Vagina (tissue), 2 donors: ENCODE measurements at regions not wholly inside any gene's neighbourhood (a gene's known extent, or its start where the extent isn't known, plus 50 kb on each side); places are given as distances from the start of the nearest gene placed in this dataset.
A peak's percentile ranks its signal among the peaks of the same experiment; 100 is the strongest.
"Not testable (repeated sequence)": the region's sequence is repeated elsewhere in the genome, so short reads cannot be mapped to it uniquely, and the experiment has no call there.

Source experiments
- DNase-seq, 2 donors: peaks; one replicate each; pipeline ENCODE4 v3.0.0-alpha.2; 2017; ENCODE audit errors: extremely low spot score in 2 of 2
- H3K27ac ChIP-seq: fragments of 200-600 bp; sonication (generic); one replicate; pipeline ENCODE4 v1.5.1; 2019
- H3K27me3 ChIP-seq: fragments of 200-600 bp; sonication (generic); one replicate; pipeline ENCODE4 v1.5.1; 2019
- H3K36me3 ChIP-seq, 2 donors: fragments of 200-600 bp; sonication (generic); one replicate each; pipeline ENCODE4 v1.5.1; 2017 to 2019
- H3K4me1 ChIP-seq: fragments of 200-600 bp; sonication (generic); one replicate; pipeline ENCODE4 v1.5.1; 2019
- H3K4me3 ChIP-seq, 2 donors: fragments of 200-600 bp; sonication (generic); 1 replicate in 1 of 2; 2 replicates in 1 of 2; pipeline ENCODE4 v1.5.1; 2016 to 2019
- H3K9me3 ChIP-seq: fragments of 200-600 bp; sonication (generic); one replicate; pipeline ENCODE4 v1.5.1; 2019
- POLR2A ChIP-seq, 2 donors: fragments of 450-650 bp; IDR thresholded peaks; one replicate each; pipeline ENCODE4 v1.6.1; 2017; ENCODE audit warnings: antibody characterized with exemption in 2 of 2, mild to moderate bottlenecking in 2 of 2, moderate library complexity in 2 of 2
- POLR2AphosphoS5 ChIP-seq, 2 donors: sonication (generic); formaldehyde crosslinking; IDR thresholded peaks; one replicate each; pipeline ENCODE4 v1.9.0; 2017; ENCODE audit warnings: antibody characterized with exemption in 2 of 2, mild to moderate bottlenecking in 2 of 2, low read depth in 1 of 2; ENCODE audit not compliant: insufficient read depth in 1 of 2
- intact Hi-C: fragments of 100-400 bp; cut with DNase I; formaldehyde crosslinking; loops from one replicate; pipeline ENCODE4 v1.15.1; 2023
- TF ChIP-seq, protein P1 (sequence below), 3 experiments: fragments of 450-650 bp in 2 of 3; fragments of 200-600 bp in 1 of 3; sonication (generic) in 1 of 3; IDR thresholded peaks; one replicate each; pipeline ENCODE4 v1.5.1; 2017 to 2019; ENCODE audit warnings: antibody characterized with exemption in 3 of 3, mild to moderate bottlenecking in 2 of 3, moderate library complexity in 2 of 3

DNA sequence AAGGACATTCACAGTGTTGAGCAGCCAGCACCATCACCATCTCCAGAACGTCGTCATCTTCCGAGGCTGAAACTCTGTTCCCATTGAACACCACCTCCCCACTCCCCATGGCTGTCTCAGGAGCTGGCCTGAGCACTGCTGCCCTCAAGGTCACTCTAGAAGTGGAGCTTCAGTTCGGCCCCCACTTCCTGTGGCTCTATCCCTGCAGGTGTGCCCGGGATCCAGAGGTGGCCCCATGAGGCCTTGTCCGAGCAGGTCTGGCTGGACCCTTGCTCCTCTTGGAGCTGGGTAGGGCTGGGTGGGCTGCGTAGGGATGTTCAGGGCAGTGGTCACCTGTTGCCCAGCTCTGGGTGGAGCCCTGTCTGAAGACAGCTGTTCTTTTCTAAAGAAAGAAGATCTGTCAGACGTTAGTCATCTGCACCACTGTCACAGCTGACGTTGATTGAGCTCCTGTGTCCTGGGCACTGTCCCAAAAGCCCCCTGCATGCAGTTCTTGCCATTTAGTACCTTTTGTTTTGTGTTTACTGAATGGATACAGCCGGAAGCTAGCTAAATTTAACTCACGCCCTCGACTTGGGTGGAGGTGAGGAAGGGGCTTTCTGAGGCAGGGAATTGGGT lies 75.5 kb upstream of the CLDN5 start:
- Histone ChIP-seq H3K9me3 (no peaks in the 10 kb centered on the region), H3K4me3 (no peak overlapping the region), H3K36me3 (no peaks in the 10 kb centered on the region), H3K27ac (no peak overlapping the region), H3K27me3 (no peaks in the 10 kb centered on the region), H3K4me1 (peaks cover 8% of the 10 kb centered on the region)
- no peak for DNase-seq
- TF ChIP-seq POLR2A (IDR thresholded peaks at IDR 0.05): no peak
- TF ChIP-seq POLR2AphosphoS5 (IDR thresholded peaks at IDR 0.05; ENCODE audit: insufficient read depth in 1 of 2, low read depth in 1 of 2): no peak
- TF ChIP-seq, protein P1, sequence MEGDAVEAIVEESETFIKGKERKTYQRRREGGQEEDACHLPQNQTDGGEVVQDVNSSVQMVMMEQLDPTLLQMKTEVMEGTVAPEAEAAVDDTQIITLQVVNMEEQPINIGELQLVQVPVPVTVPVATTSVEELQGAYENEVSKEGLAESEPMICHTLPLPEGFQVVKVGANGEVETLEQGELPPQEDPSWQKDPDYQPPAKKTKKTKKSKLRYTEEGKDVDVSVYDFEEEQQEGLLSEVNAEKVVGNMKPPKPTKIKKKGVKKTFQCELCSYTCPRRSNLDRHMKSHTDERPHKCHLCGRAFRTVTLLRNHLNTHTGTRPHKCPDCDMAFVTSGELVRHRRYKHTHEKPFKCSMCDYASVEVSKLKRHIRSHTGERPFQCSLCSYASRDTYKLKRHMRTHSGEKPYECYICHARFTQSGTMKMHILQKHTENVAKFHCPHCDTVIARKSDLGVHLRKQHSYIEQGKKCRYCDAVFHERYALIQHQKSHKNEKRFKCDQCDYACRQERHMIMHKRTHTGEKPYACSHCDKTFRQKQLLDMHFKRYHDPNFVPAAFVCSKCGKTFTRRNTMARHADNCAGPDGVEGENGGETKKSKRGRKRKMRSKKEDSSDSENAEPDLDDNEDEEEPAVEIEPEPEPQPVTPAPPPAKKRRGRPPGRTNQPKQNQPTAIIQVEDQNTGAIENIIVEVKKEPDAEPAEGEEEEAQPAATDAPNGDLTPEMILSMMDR (IDR thresholded peaks at IDR 0.05): no peak
- intact Hi-C loops: loop anchor here (10.0 kb wide), 1 partner anchor 95 kb away; no protein-coding TSS in a partner anchor

DNA sequence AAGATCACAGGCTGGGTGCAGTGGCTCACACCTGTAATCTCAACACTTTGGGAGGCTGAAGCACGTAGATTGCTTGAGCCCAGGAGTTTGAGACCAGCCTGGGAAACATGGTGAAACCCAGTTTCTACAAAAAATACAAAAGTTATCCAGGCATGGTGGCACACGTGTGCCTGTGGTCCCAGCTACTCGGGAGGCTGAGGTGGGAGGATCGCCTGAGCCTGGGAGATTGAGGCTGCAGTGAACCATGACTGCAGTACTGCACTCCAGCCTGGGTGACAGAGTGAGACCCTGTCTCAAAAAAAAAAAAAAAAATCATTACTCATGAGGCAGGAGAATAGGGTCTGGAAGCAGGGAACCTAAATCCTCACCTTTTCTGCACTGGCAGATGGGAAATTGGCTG lies 79.1 kb upstream of the CLDN5 start:
- H3K4me3 ChIP-seq, H3K36me3 ChIP-seq, H3K27me3 ChIP-seq, DNase-seq, H3K27ac ChIP-seq, H3K4me1 ChIP-seq, H3K9me3 ChIP-seq: not testable (repeated sequence)
- intact Hi-C loops: loop anchor here (10.0 kb wide), 1 partner anchor 99 kb away; no protein-coding TSS in a partner anchor

DNA sequence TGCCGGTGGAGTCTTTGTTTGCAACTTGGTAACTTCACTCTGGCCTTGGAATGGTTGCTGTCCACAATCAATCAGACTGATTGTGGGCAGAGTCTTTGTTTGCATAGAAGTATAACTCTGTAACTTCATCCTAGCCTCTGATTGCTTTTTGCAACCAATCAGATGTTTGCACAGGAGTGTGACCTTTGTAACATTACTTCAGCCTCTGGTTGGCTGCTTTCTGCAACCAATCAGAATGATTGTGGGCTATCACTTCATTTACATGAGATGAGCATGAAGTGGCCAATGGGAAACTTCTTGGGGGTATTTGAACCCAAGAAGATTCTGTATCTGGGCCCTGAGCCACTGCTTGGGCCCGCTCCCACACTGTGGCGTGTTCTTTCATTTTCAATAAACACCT lies 79.6 kb upstream of the CLDN5 start:
- intact Hi-C loops: loop anchor here (10.0 kb wide), 1 partner anchor 99 kb away; no protein-coding TSS in a partner anchor
- no peak for DNase-seq
- TF ChIP-seq POLR2AphosphoS5 (IDR thresholded peaks at IDR 0.05; ENCODE audit: insufficient read depth in 1 of 2, low read depth in 1 of 2) (no peak), POLR2A (IDR thresholded peaks at IDR 0.05) (no peak)
- TF ChIP-seq, protein P1 (IDR thresholded peaks at IDR 0.05): no peak
- H3K27me3 ChIP-seq: no peaks in the 10 kb centered on the region
- H3K27ac ChIP-seq: no peak overlapping the region
- H3K36me3 ChIP-seq: no peaks in the 10 kb centered on the region
- H3K4me3 ChIP-seq: no peak overlapping the region
- no peaks in the 10 kb centered on the region for H3K9me3 ChIP-seq
- H3K4me1 ChIP-seq: peaks cover 8% of the 10 kb centered on the region

DNA sequence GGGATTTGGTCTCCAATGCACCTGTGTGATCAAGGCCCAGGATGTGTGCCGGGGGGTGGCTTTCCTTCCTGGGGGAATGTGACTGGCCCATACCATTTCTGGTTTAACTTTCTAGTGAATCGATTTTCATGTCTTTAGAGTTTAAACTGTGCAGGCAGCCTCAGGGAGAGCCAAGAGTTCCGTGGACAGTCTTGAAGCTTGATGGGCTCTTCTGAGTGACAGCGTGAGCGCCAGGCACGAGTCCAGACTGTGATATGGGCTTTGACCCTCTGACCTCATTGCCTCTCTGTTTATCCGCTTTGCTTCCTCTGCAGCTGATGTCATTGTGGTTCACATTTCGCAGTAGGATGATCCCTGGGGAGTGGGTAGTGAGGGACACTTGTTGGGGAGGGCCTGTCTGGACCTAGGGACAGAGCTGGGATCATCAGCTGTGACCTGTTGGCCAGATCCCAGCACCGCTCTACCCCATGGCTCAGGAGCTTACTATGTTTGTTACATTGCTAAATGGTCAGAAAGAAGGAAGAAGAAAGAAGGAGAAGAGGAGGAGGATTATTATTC lies 80.6 kb upstream of the CLDN5 start:
- H3K9me3 ChIP-seq: no peaks in the 10 kb centered on the region
- H3K27ac ChIP-seq: no peak overlapping the region
- TF ChIP-seq, protein P1 (IDR thresholded peaks at IDR 0.05): no peak
- no peak for TF ChIP-seq POLR2A (IDR thresholded peaks at IDR 0.05)
- no peak for TF ChIP-seq POLR2AphosphoS5 (IDR thresholded peaks at IDR 0.05; ENCODE audit: insufficient read depth in 1 of 2, low read depth in 1 of 2)
- H3K36me3 ChIP-seq: no peaks in the 10 kb centered on the region
- peaks cover 8% of the 10 kb centered on the region for H3K4me1 ChIP-seq
- intact Hi-C loops: loop anchor here (10.0 kb wide), 1 partner anchor 100 kb away; no protein-coding TSS in a partner anchor
- DNase-seq: no peak
- H3K27me3 ChIP-seq: no peaks in the 10 kb centered on the region
- H3K4me3 ChIP-seq: no peak overlapping the region

DNA sequence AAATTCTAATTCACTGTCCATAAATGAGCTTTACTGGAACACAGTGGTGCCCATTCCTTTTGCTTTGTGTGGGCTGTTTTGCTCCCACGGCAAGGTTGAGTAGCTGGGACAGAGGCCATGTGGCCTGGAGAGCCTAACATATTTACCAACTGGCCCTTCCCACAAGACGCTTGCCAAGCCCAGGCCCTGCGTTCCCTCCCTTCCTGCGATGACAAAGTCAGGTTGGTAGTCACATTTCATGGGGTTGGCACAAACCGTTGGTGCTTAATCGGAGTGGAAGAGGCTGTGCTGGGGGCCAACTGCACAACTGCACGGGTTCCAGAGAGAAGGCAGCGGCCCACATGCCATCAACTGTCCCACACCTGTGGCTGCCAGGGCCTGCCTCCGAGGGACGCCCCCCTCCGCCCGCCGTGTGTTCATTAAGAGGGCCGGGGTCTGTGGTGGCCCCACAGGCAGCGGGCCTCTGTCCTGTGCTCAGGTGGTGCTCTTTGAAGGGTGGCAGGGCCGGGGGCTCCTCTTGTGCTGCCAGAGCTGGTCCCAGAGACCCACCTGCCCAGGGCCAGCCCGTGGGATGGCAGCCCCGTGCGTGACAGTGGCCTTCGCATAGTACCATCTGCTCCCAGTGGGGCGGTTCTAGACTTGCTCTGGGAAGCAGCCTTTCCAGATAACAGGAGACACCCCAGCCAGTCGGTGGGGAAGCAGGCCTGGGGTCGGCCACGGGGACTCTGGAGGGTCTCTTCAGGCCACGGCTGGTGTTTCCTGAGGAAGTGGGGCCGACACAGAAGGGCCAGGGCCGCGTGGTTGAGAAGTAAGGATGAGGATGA lies 81.5 kb upstream of the CLDN5 start:
- Histone ChIP-seq H3K9me3 (no peaks in the 10 kb centered on the region), H3K4me3 (no peak overlapping the region), H3K27me3 (no peaks in the 10 kb centered on the region), H3K27ac (no peak overlapping the region), H3K36me3 (no peaks in the 10 kb centered on the region), H3K4me1 (peaks cover 8% of the 10 kb centered on the region)
- TF ChIP-seq POLR2A (IDR thresholded peaks at IDR 0.05): no peak
- peak in 1 of 2 donors; percentile 32 for TF ChIP-seq POLR2AphosphoS5 (IDR thresholded peaks at IDR 0.05; ENCODE audit: insufficient read depth in 1 of 2, low read depth in 1 of 2)
- no peak for DNase-seq
- intact Hi-C loops: loop anchor here (10.0 kb wide), 1 partner anchor 101 kb away; no protein-coding TSS in a partner anchor
